HuH-7 (cell line): ENCODE measurements at regions not wholly inside any gene's neighbourhood (a gene's known extent, or its start where the extent isn't known, plus 50 kb on each side); places are given as distances from the start of the nearest gene placed in this dataset.

Experiments
- DNase-seq: peaks from one replicate; pipeline ENCODE4 v3.0.0; 2011; ENCODE audit warnings: low spot score

- no peak for DNase-seq
These were observed 60.3 kb downstream of the SEC61B start for GRCh38 chr9:99282406-99282805.

GRCh38 chr9:99285965-99286364 lies 63.9 kb downstream of the SEC61B start:
- no peak for DNase-seq

DNA sequence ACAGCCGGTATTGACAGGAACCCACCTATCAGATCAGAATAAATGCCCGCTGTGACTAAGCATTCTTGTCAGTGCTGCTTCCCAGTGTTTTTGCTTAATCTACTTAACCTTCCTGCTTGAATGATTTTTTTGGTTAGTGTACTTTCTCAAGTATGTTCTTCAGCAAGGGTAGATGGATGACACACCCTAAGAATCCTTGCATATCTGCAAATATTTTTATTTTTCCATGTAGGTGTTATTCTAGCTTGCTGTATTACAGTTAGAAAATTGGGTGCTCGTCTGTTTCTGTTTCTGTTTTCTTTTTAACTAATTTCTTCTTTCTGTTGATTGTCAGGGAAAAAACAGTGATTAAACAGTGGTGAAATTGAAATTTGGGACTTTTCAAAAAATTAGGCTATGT lies 64.5 kb downstream of the SEC61B start:
- no peak for DNase-seq

- no peak for DNase-seq
These were observed 65.6 kb downstream of the SEC61B start for GRCh38 chr9:99287641-99288040.

GRCh38 chr9:99288830-99289229 lies 66.7 kb downstream of the SEC61B start:
- no peak for DNase-seq

DNA sequence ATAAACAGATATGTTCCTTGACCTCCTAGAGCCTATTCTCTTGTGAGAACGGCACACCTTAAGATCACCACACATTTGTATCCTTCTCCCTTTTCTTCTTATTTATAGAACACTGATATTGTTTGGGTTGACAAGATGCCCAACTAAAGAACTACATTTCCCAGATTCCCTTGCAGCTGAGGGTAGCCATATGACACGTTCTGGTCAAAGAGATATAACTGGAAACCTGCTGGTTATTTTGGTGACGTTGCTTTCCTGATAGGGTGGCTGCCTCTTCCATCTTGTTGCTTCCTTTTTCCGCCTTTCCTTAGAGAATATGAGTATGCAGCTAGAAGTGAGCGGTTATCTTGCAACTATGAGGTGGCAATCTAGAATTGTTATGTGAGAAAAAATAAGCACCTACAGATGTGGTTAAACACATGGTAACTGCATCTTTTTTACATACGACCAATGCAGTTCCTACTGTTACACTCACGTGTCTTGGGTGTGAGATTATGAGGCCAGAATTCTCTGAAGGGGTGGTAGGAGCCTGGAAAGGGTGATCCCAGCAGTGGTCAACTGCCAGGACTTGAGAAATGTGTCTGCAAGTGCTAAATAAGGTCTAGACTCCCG lies 72.9 kb downstream of the SEC61B start:
- DNase-seq, result no peak

DNA sequence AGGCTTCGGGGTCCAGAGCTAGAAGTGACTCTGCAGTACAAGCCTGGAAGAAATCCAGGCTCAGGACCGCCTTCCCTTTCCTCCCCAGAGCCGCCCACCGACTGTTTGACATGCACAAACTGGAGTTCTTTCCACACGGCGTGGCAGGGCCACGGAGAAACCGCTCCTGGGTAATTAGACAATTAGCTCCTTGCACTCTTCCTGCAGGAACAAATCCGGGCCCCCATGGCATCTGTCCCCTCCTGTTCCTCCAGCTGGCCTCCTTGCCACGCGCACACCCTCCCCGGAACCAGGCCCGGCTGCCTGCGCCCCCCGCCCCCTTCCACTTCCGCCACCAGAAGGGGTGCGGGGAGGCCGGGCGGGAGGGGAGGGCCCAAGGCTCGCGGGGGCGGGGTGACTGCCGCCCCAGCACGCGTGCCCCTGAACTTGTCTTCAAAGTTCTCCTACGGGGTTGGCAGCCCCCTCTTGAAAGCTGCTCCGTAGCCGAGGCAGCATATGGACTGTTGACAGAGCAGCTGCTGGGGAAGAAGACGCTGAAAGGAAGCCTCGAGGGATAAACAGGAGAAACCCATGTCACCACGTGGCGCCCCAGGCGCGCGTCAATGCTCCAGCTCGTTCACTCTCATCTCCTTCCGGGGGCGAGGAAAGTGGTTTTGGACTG lies 74.3 kb downstream of the SEC61B start:
- DNase-seq, result no peak

- no peak for DNase-seq
These were observed 76.5 kb downstream of the SEC61B start for GRCh38 chr9:99298614-99299013.

DNA sequence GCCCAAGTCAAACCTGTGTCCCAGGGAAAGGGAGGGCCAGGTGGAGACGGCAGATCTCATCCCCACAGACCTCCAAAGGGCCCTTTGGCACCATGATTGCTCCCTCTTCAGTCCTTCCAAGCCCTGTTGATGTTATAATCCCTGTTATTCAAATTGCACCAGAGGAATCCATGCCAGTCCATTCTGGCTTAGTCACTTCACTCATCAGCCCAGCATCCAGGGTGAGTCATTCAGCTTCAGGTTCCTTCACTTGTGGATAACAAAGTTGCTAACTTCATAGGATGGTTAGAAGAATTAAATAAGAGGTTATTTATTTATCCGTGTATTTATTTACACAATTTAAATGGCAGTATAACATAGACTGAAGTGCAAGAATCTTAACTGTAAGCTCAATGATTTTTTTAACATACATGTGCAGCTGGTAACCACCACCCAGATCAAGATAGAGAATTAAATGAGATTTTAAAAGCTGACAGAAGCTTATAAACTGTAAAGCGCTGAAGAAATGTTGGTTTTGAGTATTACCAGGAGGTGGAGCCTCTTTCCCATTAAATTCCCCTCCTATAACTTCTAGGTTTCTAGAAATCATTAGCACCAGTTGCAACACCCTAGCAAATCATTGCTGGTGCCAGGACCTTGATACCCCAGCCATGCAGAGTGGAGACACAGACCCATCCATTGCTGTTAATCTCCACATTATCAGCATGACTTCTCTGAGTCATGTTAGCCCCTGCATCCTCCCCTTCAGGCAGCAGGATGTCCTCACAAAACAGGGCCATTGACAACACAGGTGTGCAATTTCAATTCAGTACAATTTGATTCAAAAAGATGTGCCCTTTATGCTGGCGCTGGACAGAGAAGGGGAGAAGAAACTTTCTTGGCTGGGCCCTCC lies 77.4 kb downstream of the SEC61B start:
- DNase-seq, result no peak

DNA sequence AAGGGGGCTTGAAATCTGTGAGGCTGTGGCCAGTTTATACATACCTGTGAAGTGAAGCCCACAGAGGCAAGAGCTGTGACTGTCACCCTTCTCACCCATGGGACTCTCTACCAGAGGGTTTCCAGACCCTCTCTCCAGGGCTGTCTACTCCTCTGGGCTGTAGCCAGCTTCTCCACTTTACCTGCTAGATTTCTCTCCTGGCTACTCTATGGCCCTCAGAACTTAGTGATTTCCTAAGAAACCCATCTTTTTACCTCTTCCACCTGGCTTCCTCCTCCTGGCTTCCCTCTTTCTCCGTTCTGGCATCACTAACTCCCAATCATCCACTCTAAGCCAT lies 78.0 kb downstream of the SEC61B start:
- no peak for DNase-seq

DNA sequence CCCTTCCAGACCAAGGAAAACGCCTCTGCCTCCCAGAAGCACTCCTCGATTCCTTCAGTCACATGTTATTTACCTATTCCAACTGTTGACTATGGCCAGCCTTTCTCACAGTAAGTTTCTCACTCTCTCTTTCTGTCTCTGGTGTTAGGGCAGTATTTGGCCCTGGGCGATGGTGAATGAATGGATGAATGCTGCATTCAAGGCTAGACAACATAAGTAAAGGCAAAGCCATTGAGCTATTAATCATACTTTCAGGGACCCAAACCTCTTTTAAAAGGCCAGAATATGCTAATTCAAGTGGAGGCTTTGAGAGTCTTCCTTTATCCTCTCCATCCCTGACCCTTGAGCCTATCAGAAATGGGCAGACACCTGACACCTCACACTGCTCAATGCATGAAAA lies 78.5 kb downstream of the SEC61B start:
- DNase-seq, result no peak

DNA sequence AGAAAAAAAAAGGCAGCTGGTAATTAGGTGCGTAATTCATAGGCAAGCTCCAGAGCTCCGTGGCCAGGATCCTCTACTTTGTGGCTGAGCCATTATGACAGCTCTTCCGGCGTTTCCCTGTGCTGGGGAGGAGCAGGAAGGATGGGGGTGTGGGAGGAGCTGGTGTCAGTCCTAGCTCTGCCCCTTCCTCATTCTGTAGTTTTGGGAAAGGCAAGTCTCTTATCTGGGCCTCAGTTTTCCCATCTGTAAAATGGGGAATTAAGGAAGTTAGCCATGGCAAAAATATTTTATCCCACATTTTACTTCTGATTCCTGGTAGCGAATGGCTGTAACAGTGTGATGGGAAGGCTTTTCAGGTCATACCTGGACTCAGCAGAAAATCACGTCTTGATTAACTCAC lies 81.1 kb downstream of the SEC61B start:
- DNase-seq, result no peak

DNA sequence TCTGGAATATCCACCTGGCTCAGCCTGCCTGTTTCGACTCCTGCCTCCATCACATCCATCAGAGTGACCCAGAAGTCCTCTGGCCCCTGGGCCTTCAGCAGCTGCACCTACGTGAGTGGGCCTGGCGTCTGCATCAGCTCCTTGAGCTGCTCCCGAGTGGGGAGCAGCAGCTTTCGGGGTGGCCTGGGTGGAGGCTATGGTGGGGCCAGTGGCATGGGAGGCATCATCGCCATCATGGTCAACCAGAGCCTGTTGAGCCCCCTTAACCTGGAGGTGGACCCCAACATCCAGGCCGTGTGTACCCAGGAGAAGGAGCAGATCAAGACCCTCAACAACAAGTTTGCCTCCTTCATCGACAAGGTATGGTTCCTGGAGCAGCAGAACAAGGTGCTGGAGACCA lies 83.0 kb downstream of the SEC61B start:
- DNase-seq, result no peak

GRCh38 chr9:99305820-99306811 lies 84.0 kb downstream of the SEC61B start:
- DNase-seq, result no peak

GRCh38 chr9:99307851-99308250 lies 85.8 kb downstream of the SEC61B start:
- DNase-seq, result no peak

DNA sequence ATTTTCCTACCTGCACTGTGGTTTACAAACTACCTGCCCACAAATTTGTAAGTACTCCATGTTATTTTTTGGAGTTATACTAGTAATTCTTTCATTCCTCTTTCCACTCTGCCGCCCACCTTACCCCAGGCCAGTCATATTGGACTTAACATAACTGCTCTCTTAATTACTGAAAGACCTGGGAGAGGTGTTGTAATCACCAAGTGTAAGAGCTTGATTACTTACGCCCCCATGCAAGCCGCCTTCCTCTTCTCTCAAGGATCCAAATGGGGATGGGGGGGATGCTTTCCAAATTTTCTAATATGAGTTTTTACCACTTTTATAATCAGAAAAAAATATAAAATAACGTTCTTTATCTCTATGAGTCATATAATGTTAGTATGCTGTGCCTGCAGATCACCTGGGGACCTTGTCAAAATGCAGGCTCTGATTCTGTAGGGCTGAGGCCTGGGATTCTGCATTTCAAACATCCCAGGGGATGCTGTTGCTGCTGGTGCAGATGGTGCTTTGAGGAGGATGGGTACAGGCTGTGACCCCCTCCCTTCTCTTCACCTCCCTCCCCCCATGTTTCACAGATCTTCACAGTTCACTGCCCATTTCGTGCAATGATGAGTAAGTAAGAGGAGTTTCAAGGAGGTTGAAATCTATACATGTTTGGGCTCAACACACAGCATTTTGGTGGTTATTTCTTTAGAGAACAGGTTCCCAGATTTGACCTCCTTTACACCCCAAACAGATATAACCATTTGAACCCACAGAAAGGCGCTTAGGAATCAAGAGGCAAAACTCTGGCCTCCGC lies 87.3 kb downstream of the SEC61B start:
- DNase-seq, result no peak

DNA sequence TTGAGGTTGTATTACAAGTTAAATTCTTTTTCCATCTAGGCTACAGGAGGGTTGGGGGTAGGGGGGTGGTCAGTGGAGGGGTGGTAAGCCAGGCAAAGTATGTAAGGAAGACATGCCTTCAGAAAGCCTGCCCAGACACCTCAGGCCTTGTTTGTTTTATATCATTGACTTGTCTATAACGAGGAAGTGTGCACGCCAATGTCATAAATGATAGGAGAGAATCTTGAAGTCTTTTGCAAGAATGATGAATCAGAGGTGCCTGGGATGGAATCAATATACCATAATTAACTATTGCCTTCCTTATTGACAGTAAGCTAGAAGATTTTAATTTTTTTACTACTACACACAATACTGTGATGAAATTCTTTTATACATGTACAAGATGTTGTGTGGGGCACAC lies 90.7 kb downstream of the SEC61B start:
- no peak for DNase-seq

DNA sequence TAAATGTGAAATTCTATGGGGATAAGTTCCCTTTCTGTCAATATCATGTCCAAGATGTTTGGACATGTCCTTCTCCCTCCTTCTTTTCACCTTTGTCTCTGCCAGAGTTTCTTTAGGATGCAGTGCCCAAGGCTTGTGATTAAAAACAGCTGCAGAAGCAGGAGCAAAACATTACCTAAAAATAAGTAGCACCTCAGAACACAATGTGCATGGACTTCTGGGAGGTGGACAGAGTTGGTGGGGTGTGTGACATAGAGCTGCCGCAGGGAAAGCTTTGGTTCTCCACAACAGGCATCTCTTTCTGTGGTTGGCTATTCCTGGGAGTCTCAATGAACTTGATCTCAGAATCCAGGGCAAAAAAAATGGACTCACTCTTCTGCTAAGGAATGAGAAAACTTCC lies 97.0 kb downstream of the SEC61B start:
- no peak for DNase-seq

DNA sequence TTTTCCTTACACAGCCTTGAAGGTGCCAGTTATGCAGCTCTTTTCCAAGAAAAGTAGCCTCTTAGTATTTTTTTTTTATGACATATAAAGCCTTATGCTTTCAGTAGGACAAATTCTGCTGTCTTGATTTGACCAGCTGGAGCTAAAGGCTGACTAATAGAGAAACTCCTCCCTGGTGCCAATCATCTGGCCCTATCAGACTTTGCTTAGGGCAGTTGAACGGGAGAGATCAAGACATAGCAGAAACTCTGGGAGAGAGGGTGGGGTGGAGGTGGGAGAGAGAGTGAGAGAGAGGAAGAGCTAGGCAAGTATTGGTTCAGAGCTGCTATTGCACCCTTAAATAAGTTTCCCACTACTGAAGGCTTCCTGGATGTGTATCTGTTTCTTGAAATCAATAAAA lies 100.2 kb downstream of the SEC61B start:
- DNase-seq, result no peak

- DNase-seq, result no peak
These were observed 104.2 kb downstream of the SEC61B start for GRCh38 chr9:99326112-99326916.

DNA sequence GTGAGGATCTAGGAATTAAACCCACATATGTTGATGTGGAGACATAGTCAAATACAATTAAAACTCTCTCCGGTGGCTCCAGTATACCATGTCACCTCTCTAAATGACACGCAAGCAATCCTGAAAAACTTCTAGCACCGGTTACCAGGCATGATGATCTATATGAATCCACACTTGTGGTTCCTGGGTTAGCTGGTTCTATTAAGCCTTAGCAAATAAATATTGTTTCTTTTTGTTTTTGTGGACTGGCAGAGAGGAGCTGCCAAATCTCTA lies 104.8 kb downstream of the SEC61B start:
- no peak for DNase-seq
